ENCODE measurements at regions not wholly inside any gene's neighbourhood (a gene's known extent, or its start where the extent isn't known, plus 50 kb on each side); places are given as distances from the start of the nearest gene placed in this dataset.
"Not testable (repeated sequence)": the region's sequence is repeated elsewhere in the genome, so short reads cannot be mapped to it uniquely, and the experiment has no call there.

DNA sequence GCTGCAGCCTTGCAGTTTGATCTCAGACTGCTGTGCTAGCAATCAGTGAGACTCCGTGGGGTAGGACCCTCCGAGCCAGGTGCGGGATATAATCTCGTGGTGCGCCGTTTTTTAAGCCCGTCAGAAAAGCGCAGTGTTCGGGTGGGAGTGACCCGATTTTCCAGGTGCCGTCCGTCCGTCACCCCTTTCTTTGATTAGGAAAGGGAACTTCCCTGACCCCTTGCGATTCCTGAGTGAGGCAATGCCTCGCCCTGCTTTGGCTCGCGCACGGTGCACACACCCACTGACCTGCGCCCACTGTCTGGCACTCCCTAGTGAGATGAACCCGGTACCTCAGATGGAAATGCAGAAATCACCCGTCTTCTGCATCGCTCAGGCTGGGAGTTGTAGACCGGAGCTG lies 203.2 kb downstream of the SNCAIP start:
- TF ChIP-seq POLR2A (IDR thresholded peaks at IDR 0.05) = not testable (repeated sequence)
- TF ChIP-seq, protein P1, sequence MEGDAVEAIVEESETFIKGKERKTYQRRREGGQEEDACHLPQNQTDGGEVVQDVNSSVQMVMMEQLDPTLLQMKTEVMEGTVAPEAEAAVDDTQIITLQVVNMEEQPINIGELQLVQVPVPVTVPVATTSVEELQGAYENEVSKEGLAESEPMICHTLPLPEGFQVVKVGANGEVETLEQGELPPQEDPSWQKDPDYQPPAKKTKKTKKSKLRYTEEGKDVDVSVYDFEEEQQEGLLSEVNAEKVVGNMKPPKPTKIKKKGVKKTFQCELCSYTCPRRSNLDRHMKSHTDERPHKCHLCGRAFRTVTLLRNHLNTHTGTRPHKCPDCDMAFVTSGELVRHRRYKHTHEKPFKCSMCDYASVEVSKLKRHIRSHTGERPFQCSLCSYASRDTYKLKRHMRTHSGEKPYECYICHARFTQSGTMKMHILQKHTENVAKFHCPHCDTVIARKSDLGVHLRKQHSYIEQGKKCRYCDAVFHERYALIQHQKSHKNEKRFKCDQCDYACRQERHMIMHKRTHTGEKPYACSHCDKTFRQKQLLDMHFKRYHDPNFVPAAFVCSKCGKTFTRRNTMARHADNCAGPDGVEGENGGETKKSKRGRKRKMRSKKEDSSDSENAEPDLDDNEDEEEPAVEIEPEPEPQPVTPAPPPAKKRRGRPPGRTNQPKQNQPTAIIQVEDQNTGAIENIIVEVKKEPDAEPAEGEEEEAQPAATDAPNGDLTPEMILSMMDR (IDR thresholded peaks at IDR 0.05) = not testable (repeated sequence)
